ENCODE measurements at regions not wholly inside any gene's neighbourhood (a gene's known extent, or its start where the extent isn't known, plus 50 kb on each side); places are given as distances from the start of the nearest gene placed in this dataset.

DNA sequence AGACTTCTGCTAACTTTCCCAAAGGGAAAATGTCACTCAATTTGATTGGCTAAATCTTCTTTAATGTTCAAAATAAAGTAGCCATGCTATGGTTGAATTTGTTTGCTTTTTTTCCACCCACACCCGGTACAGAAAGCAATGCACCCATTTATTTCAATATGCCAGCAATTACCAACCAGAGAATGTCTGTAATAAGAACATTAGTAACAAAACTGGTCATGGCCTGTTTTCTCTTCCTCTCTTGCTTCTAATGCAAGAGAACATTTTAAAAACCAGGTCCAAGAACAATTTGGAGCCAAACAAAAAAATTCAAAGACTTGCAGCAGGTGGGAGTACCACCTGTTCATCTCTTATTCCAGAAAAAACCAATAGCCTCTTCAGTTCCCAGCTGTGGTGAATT lies 1108.8 kb upstream of the PCDH20 start:
- Histone ChIP-seq H3K27ac (no peak overlapping the region), H3K27me3 (no peaks in the 10 kb centered on the region), H3K4me3 (no peak overlapping the region), H3K4me1 (replicated peaks in 1 of 2) (no peaks in the 10 kb centered on the region), H3K9me3 (replicated peaks in 1 of 3) (no peaks in the 10 kb centered on the region), H3K36me3 (replicated peaks in 1 of 2) (no peaks in the 10 kb centered on the region)
- 73 to 80% (median 74%) methylated on average over 1 of the region's 1 CpG for WGBS, 4 donors
- TF ChIP-seq, protein P1, sequence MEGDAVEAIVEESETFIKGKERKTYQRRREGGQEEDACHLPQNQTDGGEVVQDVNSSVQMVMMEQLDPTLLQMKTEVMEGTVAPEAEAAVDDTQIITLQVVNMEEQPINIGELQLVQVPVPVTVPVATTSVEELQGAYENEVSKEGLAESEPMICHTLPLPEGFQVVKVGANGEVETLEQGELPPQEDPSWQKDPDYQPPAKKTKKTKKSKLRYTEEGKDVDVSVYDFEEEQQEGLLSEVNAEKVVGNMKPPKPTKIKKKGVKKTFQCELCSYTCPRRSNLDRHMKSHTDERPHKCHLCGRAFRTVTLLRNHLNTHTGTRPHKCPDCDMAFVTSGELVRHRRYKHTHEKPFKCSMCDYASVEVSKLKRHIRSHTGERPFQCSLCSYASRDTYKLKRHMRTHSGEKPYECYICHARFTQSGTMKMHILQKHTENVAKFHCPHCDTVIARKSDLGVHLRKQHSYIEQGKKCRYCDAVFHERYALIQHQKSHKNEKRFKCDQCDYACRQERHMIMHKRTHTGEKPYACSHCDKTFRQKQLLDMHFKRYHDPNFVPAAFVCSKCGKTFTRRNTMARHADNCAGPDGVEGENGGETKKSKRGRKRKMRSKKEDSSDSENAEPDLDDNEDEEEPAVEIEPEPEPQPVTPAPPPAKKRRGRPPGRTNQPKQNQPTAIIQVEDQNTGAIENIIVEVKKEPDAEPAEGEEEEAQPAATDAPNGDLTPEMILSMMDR (IDR thresholded peaks at IDR 0.05), result no peak
- no peak for TF ChIP-seq POLR2A (IDR thresholded peaks at IDR 0.05)
- DNase-seq, result no peak
- intact Hi-C loops (cut with DNase I), result no loop called here

DNA sequence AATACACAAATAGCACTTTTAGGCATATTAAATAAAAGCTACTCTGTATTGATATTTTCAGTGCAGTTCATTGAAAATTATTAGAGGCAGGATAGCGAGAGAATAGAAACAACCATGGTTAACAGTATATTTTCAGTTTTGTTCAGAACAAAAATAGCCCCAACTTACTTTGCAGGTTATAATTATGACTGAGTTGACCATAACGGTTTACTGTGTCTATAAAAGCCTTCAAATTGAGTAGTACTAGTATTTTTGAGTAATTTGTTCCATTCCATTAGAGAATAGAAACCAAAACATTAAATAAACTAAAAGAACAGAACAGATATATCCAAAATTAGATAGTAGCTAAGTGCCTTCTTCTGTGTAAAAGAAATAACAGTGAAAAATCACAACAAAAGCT lies 1108.4 kb upstream of the PCDH20 start:
- no peaks in the 10 kb centered on the region for H3K27me3 ChIP-seq
- intact Hi-C loops (cut with DNase I), result no loop called here
- H3K4me1 ChIP-seq (replicated peaks in 1 of 2), result no peaks in the 10 kb centered on the region
- no peaks in the 10 kb centered on the region for H3K36me3 ChIP-seq (replicated peaks in 1 of 2)
- TF ChIP-seq POLR2A (IDR thresholded peaks at IDR 0.05), result no peak
- WGBS, 4 donors, result 70 to 80% (median 76%) methylated on average over 2 of the region's 2 CpGs
- no peaks in the 10 kb centered on the region for H3K9me3 ChIP-seq (replicated peaks in 1 of 3)
- no peak overlapping the region for H3K27ac ChIP-seq
- H3K4me3 ChIP-seq, result no peak overlapping the region
- DNase-seq, result no peak

DNA sequence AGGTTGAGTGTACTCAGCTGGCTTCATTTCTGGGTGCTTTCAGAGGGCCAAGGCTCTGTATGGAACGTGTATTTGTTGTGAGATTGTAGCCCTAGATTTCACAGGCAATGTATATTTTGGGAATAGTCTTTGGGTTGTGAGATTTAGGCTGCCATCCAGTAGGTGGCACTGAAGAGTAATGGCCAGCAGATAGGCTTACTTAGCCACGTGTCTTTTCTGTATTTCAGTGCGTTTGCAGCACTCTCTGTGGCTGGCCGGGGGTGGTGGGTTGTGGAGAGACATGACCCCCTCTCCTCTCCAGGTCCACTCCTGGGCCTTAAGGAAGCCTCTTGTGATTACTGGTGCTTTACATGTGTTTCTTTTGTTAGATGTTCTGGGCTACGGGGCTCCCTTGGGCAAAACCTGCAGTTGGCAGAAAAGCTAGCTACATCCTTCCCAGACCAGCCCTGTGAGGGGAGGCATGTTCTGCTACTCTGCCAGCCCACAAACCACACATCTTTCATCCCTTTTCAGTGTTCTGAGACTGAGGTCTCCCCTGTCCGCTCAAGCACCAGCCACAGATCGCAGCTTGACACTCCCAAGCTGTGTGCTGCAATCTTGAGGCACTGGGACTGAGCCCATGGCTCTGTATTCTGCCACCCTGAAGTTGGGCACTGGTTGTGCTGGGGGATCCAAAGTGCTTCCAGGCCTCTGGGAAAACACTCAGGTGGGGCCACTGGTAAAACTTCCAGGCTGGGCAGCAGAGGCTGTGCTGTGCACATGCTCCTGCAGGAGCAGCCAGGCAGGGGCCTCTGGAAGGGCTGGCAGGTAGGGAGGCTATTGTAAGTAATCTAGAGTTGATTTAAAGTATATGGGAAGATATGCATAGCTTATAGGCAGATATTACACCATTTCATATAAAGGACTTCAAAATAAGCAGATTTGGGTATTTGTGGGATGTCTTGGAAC lies 1096.8 kb upstream of the PCDH20 start:
- no peak for TF ChIP-seq POLR2A (IDR thresholded peaks at IDR 0.05)
- TF ChIP-seq, protein P1 (IDR thresholded peaks at IDR 0.05), result peak in 5 of 6 experiments; percentile 11 to 42 (median 32)
- no peak overlapping the region for H3K27ac ChIP-seq
- WGBS, 4 donors, result 43 to 50% (median 45%) methylated on average over 7 of the region's 7 CpGs
- H3K9me3 ChIP-seq (replicated peaks in 1 of 3), result no peaks in the 10 kb centered on the region
- intact Hi-C loops (cut with DNase I), result no loop called here
- H3K27me3 ChIP-seq, result no peaks in the 10 kb centered on the region
- H3K4me3 ChIP-seq, result no peak overlapping the region
- H3K36me3 ChIP-seq (replicated peaks in 1 of 2), result no peaks in the 10 kb centered on the region
- no peaks in the 10 kb centered on the region for H3K4me1 ChIP-seq (replicated peaks in 1 of 2)
- DNase-seq, result peak in 2 of 7 donors; percentile 7

DNA sequence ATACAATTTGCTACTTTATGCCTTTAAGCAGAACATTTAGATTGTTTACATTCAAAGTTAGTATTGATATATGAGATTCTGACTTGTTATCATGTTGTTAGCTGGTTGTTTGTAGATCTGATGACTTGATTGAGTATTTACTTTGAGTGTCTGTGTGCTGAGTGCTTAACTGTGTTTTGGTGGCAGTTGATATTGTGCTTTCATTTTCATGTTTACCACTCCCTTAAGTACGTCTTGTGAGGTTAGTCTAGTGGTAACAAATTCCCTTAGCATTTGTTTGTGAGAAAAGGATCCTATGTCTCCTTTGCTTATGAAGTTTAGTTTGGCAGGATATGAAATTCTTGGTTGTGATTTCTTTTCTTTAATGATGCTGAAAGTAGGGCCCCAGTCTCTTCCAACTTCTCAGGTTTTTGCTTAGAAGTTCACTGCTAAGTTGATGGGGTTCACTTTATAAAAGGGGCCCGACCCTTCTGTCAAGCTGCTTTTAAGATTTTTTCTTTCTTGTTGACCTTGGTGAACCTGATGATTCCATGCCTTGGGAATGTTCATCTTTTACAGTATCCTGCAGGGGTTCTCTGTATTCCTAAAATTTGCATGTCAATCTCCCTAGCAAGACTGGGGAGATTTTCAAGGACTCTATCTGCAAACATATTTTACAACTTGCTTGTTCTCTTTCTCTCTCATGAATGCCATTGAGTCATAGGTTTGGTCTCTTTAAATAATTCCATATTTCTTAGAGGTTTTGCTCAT lies 1095.4 kb upstream of the PCDH20 start:
- intact Hi-C loops (cut with DNase I), result no loop called here
- DNase-seq, result no peak
- H3K4me3 ChIP-seq, result no peak overlapping the region
- no peak for TF ChIP-seq POLR2A (IDR thresholded peaks at IDR 0.05)
- TF ChIP-seq, protein P1 (IDR thresholded peaks at IDR 0.05), result no peak
- WGBS, 4 donors, result 48 to 66% (median 54%) methylated on average over 2 of the region's 2 CpGs
- no peak overlapping the region for H3K27ac ChIP-seq
- H3K36me3 ChIP-seq (replicated peaks in 1 of 2), result no peaks in the 10 kb centered on the region
- no peaks in the 10 kb centered on the region for H3K4me1 ChIP-seq (replicated peaks in 1 of 2)
- no peaks in the 10 kb centered on the region for H3K9me3 ChIP-seq (replicated peaks in 1 of 3)
- no peaks in the 10 kb centered on the region for H3K27me3 ChIP-seq
